NB4 (cell line): ENCODE measurements at regions not wholly inside any gene's neighbourhood (a gene's known extent, or its start where the extent isn't known, plus 50 kb on each side); places are given as distances from the start of the nearest gene placed in this dataset.

Experiments used
- DNase-seq: peaks from one replicate; pipeline ENCODE4 v3.0.0; 2010; ENCODE audit warnings: low read depth
- H3K4me3 ChIP-seq: one replicate; pipeline ENCODE4 v1.5.1; 2011; ENCODE audit warnings: mild to moderate bottlenecking, low read depth, low read length, moderate library complexity
- CTCF ChIP-seq: IDR thresholded peaks from one replicate; pipeline ENCODE4 v1.5.1; 2012; ENCODE audit warnings: low read depth, low read length
- MAX ChIP-seq: IDR thresholded peaks from 2 replicates; pipeline ENCODE4 v1.6.1; 2011; ENCODE audit warnings: low read depth, low read length
- MYC ChIP-seq: IDR thresholded peaks from 2 replicates; pipeline ENCODE4 v1.6.1; 2011; ENCODE audit warnings: low read depth, low read length
- POLR2A ChIP-seq: IDR thresholded peaks from 2 replicates; pipeline ENCODE4 v1.6.1; 2011; ENCODE audit warnings: mild to moderate bottlenecking; ENCODE audit not compliant: insufficient read length; ENCODE audit errors: extremely low read depth

- DNase-seq = no peak
- no peak for TF ChIP-seq POLR2A
- H3K4me3 ChIP-seq = no peak overlapping the region
Observed at GRCh38 chr4:171594293-171594692, 218.9 kb upstream of the GALNTL6 start.

GRCh38 chr4:171590716-171591115 is 222.5 kb upstream of the GALNTL6 start:
- no peak overlapping the region for H3K4me3 ChIP-seq
- no peak for DNase-seq
- no peak for TF ChIP-seq CTCF

- TF ChIP-seq CTCF (no peak), MAX (no peak), POLR2A (no peak), MYC (no peak)
- no peak for DNase-seq
- no peak overlapping the region for H3K4me3 ChIP-seq
Observed at GRCh38 chr4:171588764-171589163, 224.4 kb upstream of the GALNTL6 start.

- TF ChIP-seq POLR2A (no peak), MYC (no peak), CTCF (no peak), MAX (no peak)
- no peak for DNase-seq
- H3K4me3 ChIP-seq = no peak overlapping the region
Observed at GRCh38 chr4:171588051-171588545, 225.1 kb upstream of the GALNTL6 start.

GRCh38 chr4:171583790-171584189 is 229.4 kb upstream of the GALNTL6 start:
- DNase-seq = no peak
- no peak overlapping the region for H3K4me3 ChIP-seq
- TF ChIP-seq MYC (no peak), MAX (no peak), CTCF (no peak), POLR2A (no peak)

- H3K4me3 ChIP-seq = no peak overlapping the region
- DNase-seq = no peak
- no peak for TF ChIP-seq MYC
- no peak for TF ChIP-seq CTCF
- no peak for TF ChIP-seq POLR2A
- no peak for TF ChIP-seq MAX
Observed at GRCh38 chr4:171582961-171583581, 230.1 kb upstream of the GALNTL6 start.
